Endothelial cell of umbilical vein (primary cell): ENCODE measurements at regions not wholly inside any gene's neighbourhood (a gene's known extent, or its start where the extent isn't known, plus 50 kb on each side); places are given as distances from the start of the nearest gene placed in this dataset.

Experiments
- BruUV-seq: library from RNA; stranded (reverse); fragments of 400-500 nt; replicated peaks from 2 replicates; lab custom pipeline; 2021; lab: Mats Ljungman, UMichigan
- CTCF ChIA-PET: fragments of 300-600, 350-600 bp; sonication (Branson Sonifier 250); formaldehyde crosslinking; loops from one replicate; lab custom pipeline; 2021; ENCODE audit warnings: antibody characterized with exemption, inconsistent platforms; lab: Charles Lee
- POLR2A ChIA-PET: fragments of 300-600, 350-600 bp; sonication (Branson Sonifier 250); formaldehyde crosslinking; loops from one replicate; lab custom pipeline; 2021; ENCODE audit warnings: antibody characterized with exemption, inconsistent platforms; lab: Charles Lee
- DNase-seq: peaks from one replicate; pipeline ENCODE4 v3.0.0-alpha.2; 2011; ENCODE audit warnings: low read depth, low spot score
- FAIRE-seq: peaks from 2 replicates; lab custom pipeline; 2011; peaks lifted over from hg19 to GRCh38; lab: Jason Lieb, UNC
- H2AFZ ChIP-seq: 2 replicates; pipeline ENCODE4 v1.6.0; 2012; ENCODE audit warnings: low read depth, low read length, control low read depth, inconsistent platforms
- H3K27ac ChIP-seq: 2 replicates; pipeline ENCODE4 v1.5.1; 2011; ENCODE audit warnings: low read depth, mild to moderate bottlenecking, control low read depth, low read length, moderate library complexity; ENCODE audit not compliant: insufficient read depth
- H3K27me3 ChIP-seq, 2 experiments: 2 replicates each; pipeline versions ENCODE4 v1.6.0 to v1.6.1; 2011; ENCODE audit warnings: low read length in 2 of 2, mixed read lengths in 1 of 2; ENCODE audit not compliant: control insufficient read depth in 2 of 2, insufficient read depth in 2 of 2
- H3K36me3 ChIP-seq, 2 experiments: 2 replicates in 1 of 2; 3 replicates in 1 of 2; pipeline ENCODE4 v1.5.1; 2011; ENCODE audit warnings: low read length in 2 of 2, mild to moderate bottlenecking in 1 of 2, moderate library complexity in 1 of 2; ENCODE audit not compliant: control insufficient read depth in 2 of 2, insufficient read depth in 2 of 2; ENCODE audit errors: extremely low read depth in 1 of 2
- H3K4me1 ChIP-seq: 3 replicates; pipeline ENCODE4 v1.5.1; 2011; ENCODE audit warnings: mild to moderate bottlenecking, low read length; ENCODE audit not compliant: control insufficient read depth, insufficient read depth; ENCODE audit errors: extremely low read depth
- H3K4me2 ChIP-seq: 2 replicates; pipeline ENCODE4 v1.6.1; 2011; ENCODE audit warnings: low read length, control low read depth, mixed read lengths; ENCODE audit not compliant: insufficient read depth
- H3K4me3 ChIP-seq, 3 experiments: fragments of 200-600 bp in 1 of 3; sonication (generic), shearing (Covaris generic) in 1 of 3; replicated peaks in 1 of 3; 2 replicates each; pipeline ENCODE4 v1.5.1; 2011 to 2016; ENCODE audit warnings: control low read depth in 3 of 3, low read length in 3 of 3, mild to moderate bottlenecking in 2 of 3, inconsistent platforms in 1 of 3, low read depth in 1 of 3, moderate library complexity in 1 of 3; ENCODE audit not compliant: insufficient read depth in 1 of 3
- H3K79me2 ChIP-seq: 2 replicates; pipeline ENCODE4 v1.6.0; 2012; ENCODE audit warnings: low read length, inconsistent platforms; ENCODE audit not compliant: control insufficient read depth, insufficient read depth
- H3K9ac ChIP-seq: replicated peaks from 2 replicates; pipeline ENCODE3; 2011; ENCODE audit warnings: low read length, control low read depth; ENCODE audit not compliant: insufficient read depth; ENCODE audit errors: extremely low read depth
- H3K9me1 ChIP-seq: replicated peaks from 3 replicates; pipeline ENCODE4 v1.6.0; 2011; ENCODE audit warnings: mild to moderate bottlenecking, low read length; ENCODE audit not compliant: control insufficient read depth, insufficient read depth; ENCODE audit errors: extremely low read depth
- H3K9me3 ChIP-seq: replicated peaks from 2 replicates; pipeline ENCODE4 v1.5.1; 2012; ENCODE audit warnings: low read length, inconsistent platforms; ENCODE audit not compliant: control insufficient read depth, insufficient read depth
- H4K20me1 ChIP-seq: replicated peaks from 2 replicates; pipeline ENCODE3; 2011; ENCODE audit warnings: mild to moderate bottlenecking, low read length; ENCODE audit not compliant: control insufficient read depth, insufficient read depth; ENCODE audit errors: extremely low read depth
- EZH2 ChIP-seq: IDR thresholded peaks from 2 replicates; pipeline ENCODE4 v1.6.1; 2012; ENCODE audit warnings: borderline replicate concordance, low read depth, mild to moderate bottlenecking, moderate library complexity, low read length, inconsistent platforms; ENCODE audit not compliant: severe bottlenecking
- FOS ChIP-seq: IDR thresholded peaks from 2 replicates; pipeline ENCODE4 v1.6.1; 2011; ENCODE audit warnings: mild to moderate bottlenecking, low read length, moderate library complexity, borderline replicate concordance; ENCODE audit not compliant: insufficient read depth
- GATA2 ChIP-seq: IDR thresholded peaks from 2 replicates; pipeline ENCODE4 v1.7.0; 2011; ENCODE audit warnings: low read depth, mild to moderate bottlenecking, moderate library complexity, mixed read lengths, low read length; ENCODE audit not compliant: insufficient read length, insufficient read depth
- JUN ChIP-seq: IDR thresholded peaks from 2 replicates; pipeline ENCODE4 v1.6.1; 2011; ENCODE audit warnings: borderline replicate concordance, low read depth; ENCODE audit not compliant: insufficient read length, insufficient read depth
- MYC ChIP-seq: IDR thresholded peaks from one replicate; pipeline ENCODE4 v1.6.1; 2011; ENCODE audit warnings: mild to moderate bottlenecking, low read depth, low read length
- POLR2A ChIP-seq: IDR thresholded peaks from 2 replicates; pipeline ENCODE4 v1.6.1; 2012; ENCODE audit warnings: low read depth, mild to moderate bottlenecking, control low read depth, low read length
- POLR2AphosphoS5 ChIP-seq: IDR thresholded peaks from 2 replicates; pipeline ENCODE4 v1.6.1; 2012; ENCODE audit warnings: low read depth, mild to moderate bottlenecking, control low read depth, low read length, moderate library complexity; ENCODE audit not compliant: insufficient read depth
- dilution Hi-C: fragments of 300-500 bp; cut with MboI; formaldehyde crosslinking; loops from one replicate; pipeline ENCODE4 v1.15.0; 2019; ENCODE audit warnings: low sequenced_read_pairs; ENCODE audit not compliant: extremely low pct_ligation_motif_present
- intact Hi-C: fragments of 100-400 bp; cut with micrococcal nuclease; formaldehyde crosslinking; loops from one replicate; pipeline ENCODE4 v1.10.0; 2022
- TF ChIP-seq, protein P1 (sequence below): IDR thresholded peaks from 2 replicates; pipeline ENCODE4 v1.6.1; 2011; ENCODE audit not compliant: insufficient read depth, insufficient read length

- no peaks in the 10 kb centered on the region for H3K36me3 ChIP-seq
- no peak overlapping the region for H3K4me2 ChIP-seq
- CTCF ChIA-PET = interaction anchor here (1.0 kb wide), 1 partner anchor 32 kb away, joined by 3 read pairs; no protein-coding TSS in a partner anchor
- no peak for DNase-seq
- no peak overlapping the region for H3K9ac ChIP-seq
- no peaks in the 10 kb centered on the region for H3K9me3 ChIP-seq
- no peaks in the 10 kb centered on the region for H3K9me1 ChIP-seq
- BruUV-seq = no TSS peak
- no peak overlapping the region for H2AFZ ChIP-seq
- TF ChIP-seq JUN (no peak), FOS (no peak), EZH2 (no peak), GATA2 (no peak), POLR2A (no peak), MYC (no peak), POLR2AphosphoS5 (no peak)
- TF ChIP-seq, protein P1, sequence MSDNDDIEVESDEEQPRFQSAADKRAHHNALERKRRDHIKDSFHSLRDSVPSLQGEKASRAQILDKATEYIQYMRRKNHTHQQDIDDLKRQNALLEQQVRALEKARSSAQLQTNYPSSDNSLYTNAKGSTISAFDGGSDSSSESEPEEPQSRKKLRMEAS = no peak
- H3K27ac ChIP-seq = no peak overlapping the region
- H4K20me1 ChIP-seq = no peaks in the 10 kb centered on the region
- dilution Hi-C loops = no loop called here
- no peaks in the 10 kb centered on the region for H3K27me3 ChIP-seq
- H3K79me2 ChIP-seq = no peaks in the 10 kb centered on the region
- H3K4me3 ChIP-seq = no peak overlapping the region
- intact Hi-C loops = no loop called here
- no peaks in the 10 kb centered on the region for H3K4me1 ChIP-seq
- FAIRE-seq = no peak
- POLR2A ChIA-PET = no interaction called here
These were observed 153.0 kb downstream of the UXS1 start for GRCh38 chr2:106041150-106041549.
